Stimulated activated CD4-positive, alpha-beta T cell treated with anti-CD3 and anti-CD28 coated beads, Interleukin-2, amount 100 ng/mL, for 48 hours (primary cell): ENCODE measurements at regions not wholly inside any gene's neighbourhood (a gene's known extent, or its start where the extent isn't known, plus 50 kb on each side); places are given as distances from the start of the nearest gene placed in this dataset.
"Not testable (repeated sequence)": the region's sequence is repeated elsewhere in the genome, so short reads cannot be mapped to it uniquely, and the experiment has no call there.

Experiments used
- DNase-seq, 2 donors: peaks; one replicate each; pipeline ENCODE4 v3.0.0-alpha.2; 2020

DNA sequence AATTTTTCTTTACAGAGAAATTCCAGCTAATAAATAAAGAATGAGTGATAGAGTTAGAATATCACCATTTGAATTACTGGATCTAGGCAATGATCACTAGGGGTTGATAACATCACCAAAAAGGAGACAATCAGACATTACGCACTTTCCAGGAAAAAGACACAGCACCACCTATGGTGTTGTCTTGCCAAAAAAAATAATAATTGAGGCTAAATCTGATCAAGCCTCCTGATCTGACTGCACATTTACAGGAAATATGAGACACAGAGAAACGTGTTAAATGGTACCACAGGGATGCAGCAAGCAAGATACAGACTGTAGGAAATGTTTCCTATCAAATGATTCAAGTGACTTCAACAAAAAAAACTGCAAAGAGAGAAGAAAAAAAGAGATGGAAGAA, 92.8 kb downstream of the EOMES start:
- no peak for DNase-seq

GRCh38 chr3:27628026-27628750, 93.9 kb downstream of the EOMES start:
- DNase-seq, result no peak

DNA sequence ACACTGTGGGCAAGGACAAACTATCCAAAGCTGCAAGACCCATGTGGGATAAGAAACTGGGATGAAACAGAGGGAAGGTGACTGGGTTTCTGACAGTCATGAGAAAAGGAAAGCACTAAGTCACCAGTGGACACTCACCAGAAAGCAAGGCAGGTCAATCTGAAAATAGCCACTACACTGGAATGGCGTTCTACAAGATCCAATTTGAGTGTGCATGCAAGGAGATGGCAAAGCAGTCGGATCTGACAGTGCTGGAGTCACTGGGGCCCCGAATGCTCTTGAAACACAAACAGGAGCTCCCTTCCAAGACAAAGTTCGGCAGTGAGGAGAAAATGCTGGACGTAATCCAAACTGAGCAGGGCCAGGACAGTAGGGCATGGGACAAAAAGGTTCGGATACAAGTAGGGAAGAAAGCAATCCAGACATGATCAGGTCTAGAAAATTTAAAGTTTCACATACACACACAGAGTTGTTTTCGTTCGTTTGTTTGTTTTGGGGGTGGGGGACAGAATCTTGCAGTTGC, 95.5 kb downstream of the EOMES start:
- no peak for DNase-seq

- no peak for DNase-seq
Observed at GRCh38 chr3:27625864-27626263, 96.3 kb downstream of the EOMES start.

- DNase-seq, result no peak
Observed at GRCh38 chr3:27623085-27623753, 98.9 kb downstream of the EOMES start.

DNA sequence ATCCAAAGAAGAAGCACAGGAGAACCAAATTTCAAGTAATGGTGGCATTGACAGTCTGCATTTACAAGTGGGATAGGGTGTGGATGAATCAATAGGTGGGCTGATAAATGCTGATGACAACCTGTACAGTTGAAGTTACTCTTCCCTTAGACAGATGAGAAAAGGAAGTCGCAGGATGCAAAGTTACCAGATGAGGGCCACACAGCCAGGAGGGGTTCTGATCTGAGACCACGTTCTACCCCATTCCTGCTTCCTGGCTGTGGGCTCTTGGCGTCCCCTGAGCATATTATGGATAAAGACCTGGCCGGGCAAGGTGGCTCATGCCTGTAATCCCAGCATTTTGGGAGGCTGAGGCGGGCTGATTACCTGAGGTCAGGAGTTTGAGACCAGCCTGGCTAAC, 104.6 kb downstream of the EOMES start:
- no peak for DNase-seq

- no peak for DNase-seq
Observed at GRCh38 chr3:27616031-27616430, 106.1 kb downstream of the EOMES start.

- DNase-seq, result no peak
Observed at GRCh38 chr3:27615555-27615954, 106.6 kb downstream of the EOMES start.

GRCh38 chr3:27614592-27614991, 107.5 kb downstream of the EOMES start:
- DNase-seq, result no peak

GRCh38 chr3:27613846-27614500, 108.2 kb downstream of the EOMES start:
- no peak for DNase-seq

- DNase-seq, result no peak
Observed at GRCh38 chr3:27610800-27611525, 111.2 kb downstream of the EOMES start.

DNA sequence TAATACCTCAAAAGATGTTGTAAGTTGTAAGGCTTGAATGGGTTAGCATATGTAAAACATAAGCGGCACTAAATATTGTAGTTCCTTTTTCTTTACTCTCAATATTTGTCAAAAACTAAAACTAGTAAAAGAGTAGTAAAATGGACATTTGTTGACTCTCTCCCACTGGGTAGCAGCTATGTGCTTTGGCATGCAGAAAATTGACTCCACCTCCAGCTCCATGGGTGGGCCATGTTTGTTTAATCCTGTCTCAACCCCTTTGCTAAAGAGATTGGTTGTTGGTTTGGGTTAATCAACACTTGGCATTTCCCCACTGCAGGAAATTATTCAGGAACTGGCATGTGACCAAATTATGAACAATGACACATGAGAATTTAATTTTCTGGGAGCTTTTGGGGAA, 114.8 kb downstream of the EOMES start:
- no peak for DNase-seq

DNA sequence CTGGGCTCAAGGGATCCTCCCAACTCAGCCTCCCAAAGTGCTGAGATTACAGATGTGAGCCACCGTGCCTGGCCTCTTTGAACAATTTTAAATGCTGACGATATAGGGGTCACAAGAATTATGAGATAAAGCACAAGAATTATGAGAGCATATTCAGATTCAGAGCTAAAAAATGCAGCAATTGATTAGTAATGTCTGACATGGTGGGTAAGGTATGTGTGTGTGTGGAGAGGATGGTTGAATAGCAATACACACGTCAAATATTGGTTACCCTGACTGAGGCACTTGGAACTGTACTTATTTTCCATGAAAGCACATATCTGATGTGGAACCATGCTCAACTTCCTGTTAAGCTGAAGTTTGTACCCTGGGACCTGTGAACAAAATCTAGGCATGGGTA, 115.6 kb downstream of the EOMES start:
- no peak for DNase-seq

DNA sequence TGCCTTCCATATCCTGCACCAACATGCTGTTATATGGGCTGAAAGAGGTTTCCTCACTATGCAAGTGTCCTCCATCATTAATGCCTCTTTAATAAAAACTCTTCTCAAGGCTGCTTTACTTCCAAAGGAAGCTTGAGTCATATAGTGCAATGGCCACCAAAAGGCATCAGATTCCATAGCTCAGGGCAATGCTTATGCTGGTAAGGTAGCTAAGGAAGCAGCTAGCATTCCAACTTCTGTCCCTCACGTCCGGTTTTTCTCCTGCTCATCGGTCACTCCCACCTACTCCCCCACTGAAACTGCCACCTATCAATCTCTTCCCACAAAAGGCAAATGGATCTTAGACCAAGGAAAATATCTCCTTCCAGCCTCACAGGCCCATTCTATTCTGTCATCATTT, 117.1 kb upstream of the SLC4A7 start:
- not testable (repeated sequence) for DNase-seq

- not testable (repeated sequence) for DNase-seq
Observed at GRCh38 chr3:27599741-27600140, 115.6 kb upstream of the SLC4A7 start.

DNA sequence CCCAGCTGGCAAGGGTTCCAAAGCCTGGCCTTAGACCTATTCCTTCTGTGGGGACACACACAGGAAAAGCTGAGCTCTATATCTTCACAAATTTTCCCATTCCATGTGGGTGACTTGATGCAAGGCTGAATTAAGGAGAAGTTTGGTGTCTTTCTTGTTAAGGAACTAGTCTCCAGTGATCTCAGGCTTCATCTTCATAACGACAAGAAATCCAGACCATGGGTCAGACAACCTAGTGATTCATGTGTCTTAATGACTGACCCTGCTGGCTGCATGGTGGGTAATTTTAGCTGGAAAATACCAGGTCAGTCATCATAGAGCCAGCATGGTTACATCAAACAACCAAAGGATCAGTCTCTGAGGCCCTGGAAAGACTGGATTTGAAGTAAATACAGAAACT, 112.7 kb upstream of the SLC4A7 start:
- no peak for DNase-seq

DNA sequence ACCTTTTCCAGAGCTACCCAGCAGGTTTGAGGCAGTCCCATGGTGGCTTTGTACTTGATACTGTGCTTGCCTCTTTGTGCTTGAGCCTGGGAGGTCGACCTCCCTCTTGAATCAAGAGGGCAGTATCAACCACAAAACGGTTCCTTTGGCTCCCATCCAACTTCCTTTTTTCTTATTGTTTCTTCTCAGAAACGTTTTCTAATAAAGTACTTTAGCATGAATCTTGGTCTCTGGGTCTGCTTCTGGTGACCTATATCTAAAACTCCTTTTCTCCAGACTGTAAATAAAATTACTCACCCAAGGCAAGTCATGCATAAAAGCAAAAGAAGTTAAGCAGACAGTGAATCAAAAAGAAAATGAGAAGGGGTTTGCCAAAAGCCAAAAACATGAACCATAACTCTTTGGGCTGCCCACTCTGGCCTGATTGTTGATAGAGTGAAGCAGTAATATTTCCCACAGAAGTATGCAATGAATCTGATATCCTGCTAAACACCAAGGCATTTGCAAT, 112.2 kb upstream of the SLC4A7 start:
- no peak for DNase-seq

DNA sequence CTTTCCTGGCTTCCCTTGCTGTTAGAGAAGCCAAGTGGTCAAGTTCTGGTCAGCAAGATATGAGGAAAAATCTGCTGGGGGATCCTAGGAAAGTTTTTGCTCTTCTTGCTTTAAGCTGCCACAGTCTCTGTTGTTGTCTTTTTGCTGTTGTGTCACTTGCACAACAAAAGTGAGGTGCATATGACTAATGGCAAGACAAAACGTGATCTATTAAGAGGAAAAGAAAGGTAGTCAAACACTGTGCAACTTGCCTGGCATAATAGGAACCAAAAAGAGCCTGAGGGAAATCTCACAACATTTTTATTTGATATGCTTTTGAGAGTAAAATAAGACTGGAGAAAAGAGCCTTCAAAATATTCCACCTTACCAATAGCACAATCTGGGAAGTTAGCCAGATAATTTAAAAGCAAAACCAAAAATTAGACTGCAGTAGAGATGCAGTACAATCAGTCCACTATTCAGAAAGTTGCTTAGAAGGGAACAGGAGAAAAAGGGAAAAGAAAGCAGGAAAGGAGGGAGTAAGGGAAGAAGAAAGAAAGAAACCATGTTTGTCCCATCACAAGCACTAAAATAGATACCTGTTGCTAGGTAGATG, 110.0 kb upstream of the SLC4A7 start:
- DNase-seq, result no peak

DNA sequence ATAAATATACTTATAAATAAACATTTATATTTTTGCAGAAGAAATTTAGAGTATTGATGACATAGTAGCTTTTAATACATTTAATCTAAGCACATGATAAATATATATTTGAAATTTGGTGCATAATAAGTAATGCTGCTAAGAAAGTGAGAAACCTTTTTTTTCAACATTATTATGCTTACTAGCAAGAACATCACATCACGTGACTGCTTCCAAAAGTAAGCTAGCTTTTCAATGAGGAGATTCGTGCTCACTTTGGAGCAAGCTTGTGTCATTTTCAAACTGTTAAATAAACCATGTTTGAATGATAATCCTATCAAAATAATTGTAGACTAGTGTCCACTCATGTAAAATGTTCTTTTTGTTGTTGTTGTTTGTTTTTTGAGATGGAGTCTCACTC, 109.0 kb upstream of the SLC4A7 start:
- no peak for DNase-seq

DNA sequence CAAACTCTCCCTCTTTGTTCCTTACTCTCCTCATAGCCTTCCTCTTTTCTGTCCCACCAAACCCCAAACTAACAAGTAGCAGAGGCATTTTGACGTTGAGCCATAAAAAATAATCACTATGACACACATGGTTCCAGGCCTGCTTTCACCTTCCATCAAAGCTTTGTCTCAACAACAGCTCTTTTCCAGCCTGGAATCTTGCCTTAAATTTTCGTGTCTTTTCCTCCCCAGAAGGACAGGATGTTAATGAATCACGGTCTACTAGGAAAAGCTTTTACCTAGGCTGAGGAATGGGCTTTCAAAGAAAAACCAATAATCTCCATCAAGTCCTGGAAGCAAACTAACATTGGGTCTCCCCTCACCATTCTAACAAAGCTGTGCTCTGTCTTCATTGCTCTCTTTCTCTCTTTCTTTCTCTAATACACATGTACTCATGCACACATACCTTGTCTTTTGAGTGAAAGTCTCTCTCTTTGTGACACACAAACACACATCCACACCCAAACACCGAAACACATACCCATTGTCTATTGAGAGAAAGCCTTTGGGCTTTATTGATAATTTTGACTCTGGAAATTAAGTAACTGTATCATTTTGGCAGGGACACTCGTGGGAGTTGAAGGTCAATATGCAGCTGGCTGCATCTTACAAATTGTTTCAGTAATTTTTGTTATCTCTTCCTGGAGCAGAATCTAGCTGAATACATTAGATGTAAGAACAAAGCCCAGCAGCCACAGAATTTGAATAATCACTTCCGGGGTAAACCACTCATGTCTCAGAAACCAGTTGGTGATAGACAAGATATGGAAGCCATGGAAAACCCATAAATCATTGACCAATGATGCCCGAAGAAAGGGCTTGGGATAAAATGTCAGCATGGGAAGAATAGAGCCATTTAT, 107.4 kb upstream of the SLC4A7 start:
- DNase-seq, result no peak
